Karpas-422 (cell line): ENCODE measurements at regions not wholly inside any gene's neighbourhood (a gene's known extent, or its start where the extent isn't known, plus 50 kb on each side); places are given as distances from the start of the nearest gene placed in this dataset.

Experiments used
- DNase-seq: peaks from one replicate; pipeline ENCODE4 v3.0.0-alpha.2; 2015
- H2AFZ ChIP-seq: fragments of 200-600 bp; sonication (generic); 2 replicates; pipeline ENCODE4 v1.6.1; 2014; ENCODE audit warnings: antibody characterized with exemption, low read length, mixed read lengths
- H3K27ac ChIP-seq: fragments of 200-600 bp; sonication (generic); 2 replicates; pipeline ENCODE4 v1.5.1; 2014; ENCODE audit warnings: mild to moderate bottlenecking, low read length, moderate library complexity
- H3K27me3 ChIP-seq: fragments of 200-600 bp; sonication (generic); 2 replicates; pipeline ENCODE4 v1.6.1; 2014; ENCODE audit warnings: low read length, mixed read lengths
- H3K36me3 ChIP-seq: fragments of 200-600 bp; sonication (generic); 2 replicates; pipeline ENCODE4 v1.6.1; 2014; ENCODE audit warnings: low read length, mixed read lengths; ENCODE audit not compliant: insufficient read depth
- H3K4me1 ChIP-seq: fragments of 200-600 bp; sonication (generic); 2 replicates; pipeline ENCODE4 v1.6.1; 2014; ENCODE audit warnings: mild to moderate bottlenecking, low read length, mixed read lengths
- H3K4me2 ChIP-seq: fragments of 200-600 bp; sonication (generic); 2 replicates; pipeline ENCODE4 v1.6.1; 2014; ENCODE audit warnings: low read length, low read depth, mild to moderate bottlenecking; ENCODE audit not compliant: poor library complexity, severe bottlenecking
- H3K4me3 ChIP-seq: fragments of 200-600 bp; sonication (generic); 2 replicates; pipeline ENCODE4 v1.5.1; 2014; ENCODE audit warnings: mild to moderate bottlenecking, antibody characterized with exemption, low read length, mixed read lengths
- H3K79me2 ChIP-seq: fragments of 200-600 bp; sonication (generic); 2 replicates; pipeline ENCODE4 v1.6.1; 2014; ENCODE audit warnings: mild to moderate bottlenecking, low read length, mixed read lengths
- H3K9ac ChIP-seq: fragments of 200-600 bp; sonication (generic); 2 replicates; pipeline ENCODE4 v1.6.0; 2014; ENCODE audit warnings: low read length
- H3K9me2 ChIP-seq: fragments of 200-600 bp; sonication (generic), shearing (Covaris generic); replicated peaks from 2 replicates; pipeline ENCODE4 v1.6.0; 2014; ENCODE audit warnings: mild to moderate bottlenecking, low read length, moderate library complexity; ENCODE audit not compliant: insufficient read depth
- H3K9me3 ChIP-seq: fragments of 300-700, 200-600 bp; sonication (generic); 2 replicates; pipeline ENCODE4 v1.6.1; 2014; ENCODE audit warnings: low read length, mixed read lengths
- H4K20me1 ChIP-seq: fragments of 200-600 bp; sonication (generic); 2 replicates; pipeline ENCODE4 v1.6.1; 2014; ENCODE audit warnings: mild to moderate bottlenecking, antibody characterized with exemption, low read length, low read depth; ENCODE audit not compliant: insufficient read depth

GRCh38 chr22:27540247-27540646 lies 261.3 kb downstream of the MN1 start:
- Histone ChIP-seq H3K27me3 (no peaks in the 10 kb centered on the region), H2AFZ (no peak overlapping the region), H3K27ac (no peak overlapping the region), H3K4me2 (no peak overlapping the region), H3K36me3 (no peaks in the 10 kb centered on the region), H3K79me2 (no peaks in the 10 kb centered on the region), H3K4me1 (no peaks in the 10 kb centered on the region), H3K9me2 (no peaks in the 10 kb centered on the region), H3K9me3 (no peaks in the 10 kb centered on the region), H3K9ac (no peak overlapping the region), H3K4me3 (no peak overlapping the region), H4K20me1 (no peaks in the 10 kb centered on the region)
- DNase-seq = no peak

GRCh38 chr22:27540656-27541396 lies 260.7 kb downstream of the MN1 start:
- H2AFZ ChIP-seq = no peak overlapping the region
- no peaks in the 10 kb centered on the region for H3K4me1 ChIP-seq
- no peaks in the 10 kb centered on the region for H3K27me3 ChIP-seq
- DNase-seq = no peak
- no peak overlapping the region for H3K4me3 ChIP-seq
- H4K20me1 ChIP-seq = no peaks in the 10 kb centered on the region
- H3K9me3 ChIP-seq = no peaks in the 10 kb centered on the region
- no peak overlapping the region for H3K4me2 ChIP-seq
- H3K27ac ChIP-seq = no peak overlapping the region
- no peaks in the 10 kb centered on the region for H3K9me2 ChIP-seq
- no peak overlapping the region for H3K9ac ChIP-seq
- no peaks in the 10 kb centered on the region for H3K79me2 ChIP-seq
- H3K36me3 ChIP-seq = no peaks in the 10 kb centered on the region

GRCh38 chr22:27541836-27542235 lies 259.7 kb downstream of the MN1 start:
- Histone ChIP-seq H3K36me3 (no peaks in the 10 kb centered on the region), H3K9ac (no peak overlapping the region), H3K4me3 (no peak overlapping the region), H3K4me1 (no peaks in the 10 kb centered on the region), H3K9me3 (no peaks in the 10 kb centered on the region), H3K27me3 (no peaks in the 10 kb centered on the region), H4K20me1 (no peaks in the 10 kb centered on the region), H3K9me2 (no peaks in the 10 kb centered on the region), H3K4me2 (no peak overlapping the region), H3K79me2 (no peaks in the 10 kb centered on the region), H3K27ac (no peak overlapping the region), H2AFZ (no peak overlapping the region)
- DNase-seq = no peak

GRCh38 chr22:27542602-27543001 lies 259.0 kb downstream of the MN1 start:
- Histone ChIP-seq H3K9me2 (no peaks in the 10 kb centered on the region), H3K27ac (no peak overlapping the region), H3K27me3 (no peaks in the 10 kb centered on the region), H4K20me1 (no peaks in the 10 kb centered on the region), H3K9ac (no peak overlapping the region), H3K4me3 (no peak overlapping the region), H3K79me2 (no peaks in the 10 kb centered on the region), H3K36me3 (no peaks in the 10 kb centered on the region), H3K4me2 (no peak overlapping the region), H3K9me3 (no peaks in the 10 kb centered on the region), H3K4me1 (no peaks in the 10 kb centered on the region), H2AFZ (no peak overlapping the region)
- DNase-seq = no peak

GRCh38 chr22:27543460-27543859 lies 258.1 kb downstream of the MN1 start:
- H3K4me2 ChIP-seq = no peak overlapping the region
- DNase-seq = no peak
- no peaks in the 10 kb centered on the region for H3K9me2 ChIP-seq
- no peaks in the 10 kb centered on the region for H3K79me2 ChIP-seq
- H3K4me3 ChIP-seq = no peak overlapping the region
- H3K27ac ChIP-seq = no peak overlapping the region
- H4K20me1 ChIP-seq = no peaks in the 10 kb centered on the region
- no peaks in the 10 kb centered on the region for H3K27me3 ChIP-seq
- no peak overlapping the region for H3K9ac ChIP-seq
- H3K36me3 ChIP-seq = no peaks in the 10 kb centered on the region
- no peak overlapping the region for H2AFZ ChIP-seq
- H3K9me3 ChIP-seq = no peaks in the 10 kb centered on the region
- H3K4me1 ChIP-seq = no peaks in the 10 kb centered on the region

GRCh38 chr22:27545085-27545484 lies 256.5 kb downstream of the MN1 start:
- Histone ChIP-seq H4K20me1 (no peaks in the 10 kb centered on the region), H3K9ac (no peak overlapping the region), H3K27ac (no peak overlapping the region), H3K4me2 (no peak overlapping the region), H3K79me2 (no peaks in the 10 kb centered on the region), H3K4me1 (no peaks in the 10 kb centered on the region), H3K36me3 (no peaks in the 10 kb centered on the region), H3K9me2 (no peaks in the 10 kb centered on the region), H2AFZ (no peak overlapping the region), H3K9me3 (no peaks in the 10 kb centered on the region), H3K27me3 (no peaks in the 10 kb centered on the region), H3K4me3 (no peak overlapping the region)
- no peak for DNase-seq

GRCh38 chr22:27546157-27546935 lies 255.2 kb downstream of the MN1 start:
- H3K27ac ChIP-seq = no peak overlapping the region
- H3K36me3 ChIP-seq = no peaks in the 10 kb centered on the region
- no peaks in the 10 kb centered on the region for H3K79me2 ChIP-seq
- no peaks in the 10 kb centered on the region for H3K9me2 ChIP-seq
- H2AFZ ChIP-seq = no peak overlapping the region
- H3K4me3 ChIP-seq = no peak overlapping the region
- H3K4me1 ChIP-seq = no peaks in the 10 kb centered on the region
- peak; percentile 72 for DNase-seq
- H3K4me2 ChIP-seq = no peak overlapping the region
- H4K20me1 ChIP-seq = no peaks in the 10 kb centered on the region
- no peak overlapping the region for H3K9ac ChIP-seq
- no peaks in the 10 kb centered on the region for H3K9me3 ChIP-seq
- no peaks in the 10 kb centered on the region for H3K27me3 ChIP-seq

- Histone ChIP-seq H3K27ac (no peak overlapping the region), H3K4me3 (no peak overlapping the region), H3K4me2 (no peak overlapping the region), H3K9ac (no peak overlapping the region), H3K9me2 (no peaks in the 10 kb centered on the region), H3K4me1 (no peaks in the 10 kb centered on the region), H4K20me1 (no peaks in the 10 kb centered on the region), H3K9me3 (no peaks in the 10 kb centered on the region), H3K27me3 (no peaks in the 10 kb centered on the region), H3K36me3 (no peaks in the 10 kb centered on the region), H2AFZ (no peak overlapping the region), H3K79me2 (no peaks in the 10 kb centered on the region)
- peak; percentile 58 for DNase-seq
Observed at GRCh38 chr22:27551402-27551801, 250.2 kb downstream of the MN1 start.
